Psoas muscle (tissue), 7 donors: ENCODE measurements at regions not wholly inside any gene's neighbourhood (a gene's known extent, or its start where the extent isn't known, plus 50 kb on each side); places are given as distances from the start of the nearest gene placed in this dataset.

Source experiments
- ATAC-seq, 4 donors: fragments of 200-7000 bp; cut with Tn5 transposase; one replicate each; pipeline ENCODE4 v1.9.1; 2020; ENCODE audit warnings: moderate library complexity in 3 of 4, mild to moderate bottlenecking in 2 of 4
- DNase-seq, 2 donors: peaks; one replicate each; pipeline ENCODE4 v3.0.0-alpha.2; 2020
- H3K27ac ChIP-seq: fragments of 200-600 bp; one replicate; pipeline ENCODE4 v1.8.0; 2022
- H3K27me3 ChIP-seq, 3 donors: fragments of 200-600 bp in 1 of 3; one replicate each; pipeline versions ENCODE4 v1.6.1 to v1.8.0; 2013 to 2022; ENCODE audit warnings: low read length in 2 of 3, mild to moderate bottlenecking in 2 of 3, moderate library complexity in 1 of 3; ENCODE audit not compliant: insufficient read depth in 3 of 3
- H3K36me3 ChIP-seq, 2 donors: fragments of 200-600 bp in 1 of 2; one replicate each; pipeline versions ENCODE4 v1.6.1 to v1.8.0; 2013 to 2022; ENCODE audit warnings: low read depth in 1 of 2, mild to moderate bottlenecking in 1 of 2, moderate library complexity in 1 of 2; ENCODE audit not compliant: insufficient read depth in 1 of 2
- H3K4me1 ChIP-seq: fragments of 200-600 bp; one replicate; pipeline ENCODE4 v1.8.0; 2022
- H3K4me3 ChIP-seq: fragments of 200-600 bp; one replicate; pipeline ENCODE4 v1.8.0; 2022; ENCODE audit warnings: mild to moderate bottlenecking
- H3K9me3 ChIP-seq: fragments of 200-600 bp; one replicate; pipeline ENCODE4 v1.8.0; 2022
- WGBS, 3 donors: extraction: QIAGEN DNeasy Blood & Tissue Kit; methylation state at CpG; one replicate each; pipeline versions ENCODE4 v1.1.6 to v1.1.7; 2013; 5-methylcytosine and 5-hydroxymethylcytosine counted together
- intact Hi-C, 2 donors: fragments of 100-400 bp; cut with DNase I; formaldehyde crosslinking; loops; one replicate each; pipeline versions ENCODE4 v1.11.0 to v1.14.2; 2022
- TF ChIP-seq, protein P1 (sequence below): fragments of 200-600 bp; IDR thresholded peaks from one replicate; pipeline ENCODE4 v1.8.0; 2022; ENCODE audit warnings: antibody characterized with exemption
- donor health status: healthy with polysubstance abuse.
- donor health status: DM: no; HTN: no; CAD: no; lungs with moderate emphysema.
- donor health status: Bipolar disorder and iron deficiency.
- donor health status: healthy.
- donor health status: DM: yes; HTN: yes; CAD: no.
- donor health status: DM: no; HTN: no; CAD: no.
- donor health status: DM: yes; HTN: yes; CAD: no.

DNA sequence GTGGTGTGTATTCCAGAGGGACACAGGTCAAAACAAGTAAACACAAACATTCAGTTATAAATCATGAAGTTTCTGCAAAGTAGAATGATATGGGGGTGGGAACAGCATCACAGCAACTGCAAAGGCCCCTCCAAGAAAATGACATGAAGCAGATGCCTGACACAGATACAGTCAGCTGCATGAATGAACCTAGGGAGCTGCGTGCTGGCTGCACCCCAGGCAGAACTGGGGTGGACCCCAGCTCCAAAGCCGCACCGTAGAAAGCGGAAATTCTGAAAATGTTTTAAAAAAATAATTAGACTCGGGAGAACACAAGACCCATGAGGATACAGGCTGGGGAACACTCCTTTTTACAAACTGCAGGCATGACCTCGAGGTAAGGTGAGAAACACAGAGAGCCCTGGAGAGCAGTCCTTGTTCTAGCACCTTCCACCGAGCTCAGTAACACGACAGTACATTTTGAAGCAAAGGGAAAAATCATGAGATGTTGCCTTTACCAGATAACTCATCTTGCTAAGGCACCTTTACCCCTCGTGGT lies 323.8 kb downstream of the SOX9 start:
- H3K27ac ChIP-seq, result no peak overlapping the region
- 74 to 82% (median 76%) methylated on average over 9 of the region's 9 CpGs for WGBS, 3 donors
- H3K36me3 ChIP-seq, result no peaks in the 10 kb centered on the region
- TF ChIP-seq, protein P1, sequence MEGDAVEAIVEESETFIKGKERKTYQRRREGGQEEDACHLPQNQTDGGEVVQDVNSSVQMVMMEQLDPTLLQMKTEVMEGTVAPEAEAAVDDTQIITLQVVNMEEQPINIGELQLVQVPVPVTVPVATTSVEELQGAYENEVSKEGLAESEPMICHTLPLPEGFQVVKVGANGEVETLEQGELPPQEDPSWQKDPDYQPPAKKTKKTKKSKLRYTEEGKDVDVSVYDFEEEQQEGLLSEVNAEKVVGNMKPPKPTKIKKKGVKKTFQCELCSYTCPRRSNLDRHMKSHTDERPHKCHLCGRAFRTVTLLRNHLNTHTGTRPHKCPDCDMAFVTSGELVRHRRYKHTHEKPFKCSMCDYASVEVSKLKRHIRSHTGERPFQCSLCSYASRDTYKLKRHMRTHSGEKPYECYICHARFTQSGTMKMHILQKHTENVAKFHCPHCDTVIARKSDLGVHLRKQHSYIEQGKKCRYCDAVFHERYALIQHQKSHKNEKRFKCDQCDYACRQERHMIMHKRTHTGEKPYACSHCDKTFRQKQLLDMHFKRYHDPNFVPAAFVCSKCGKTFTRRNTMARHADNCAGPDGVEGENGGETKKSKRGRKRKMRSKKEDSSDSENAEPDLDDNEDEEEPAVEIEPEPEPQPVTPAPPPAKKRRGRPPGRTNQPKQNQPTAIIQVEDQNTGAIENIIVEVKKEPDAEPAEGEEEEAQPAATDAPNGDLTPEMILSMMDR, result no peak
- no peak overlapping the region for H3K4me3 ChIP-seq
- no peak for ATAC-seq
- DNase-seq, result no peak
- H3K9me3 ChIP-seq, result no peaks in the 10 kb centered on the region
- H3K4me1 ChIP-seq, result no peaks in the 10 kb centered on the region
- intact Hi-C loops, result no loop called here
- H3K27me3 ChIP-seq, result no peaks in the 10 kb centered on the region

DNA sequence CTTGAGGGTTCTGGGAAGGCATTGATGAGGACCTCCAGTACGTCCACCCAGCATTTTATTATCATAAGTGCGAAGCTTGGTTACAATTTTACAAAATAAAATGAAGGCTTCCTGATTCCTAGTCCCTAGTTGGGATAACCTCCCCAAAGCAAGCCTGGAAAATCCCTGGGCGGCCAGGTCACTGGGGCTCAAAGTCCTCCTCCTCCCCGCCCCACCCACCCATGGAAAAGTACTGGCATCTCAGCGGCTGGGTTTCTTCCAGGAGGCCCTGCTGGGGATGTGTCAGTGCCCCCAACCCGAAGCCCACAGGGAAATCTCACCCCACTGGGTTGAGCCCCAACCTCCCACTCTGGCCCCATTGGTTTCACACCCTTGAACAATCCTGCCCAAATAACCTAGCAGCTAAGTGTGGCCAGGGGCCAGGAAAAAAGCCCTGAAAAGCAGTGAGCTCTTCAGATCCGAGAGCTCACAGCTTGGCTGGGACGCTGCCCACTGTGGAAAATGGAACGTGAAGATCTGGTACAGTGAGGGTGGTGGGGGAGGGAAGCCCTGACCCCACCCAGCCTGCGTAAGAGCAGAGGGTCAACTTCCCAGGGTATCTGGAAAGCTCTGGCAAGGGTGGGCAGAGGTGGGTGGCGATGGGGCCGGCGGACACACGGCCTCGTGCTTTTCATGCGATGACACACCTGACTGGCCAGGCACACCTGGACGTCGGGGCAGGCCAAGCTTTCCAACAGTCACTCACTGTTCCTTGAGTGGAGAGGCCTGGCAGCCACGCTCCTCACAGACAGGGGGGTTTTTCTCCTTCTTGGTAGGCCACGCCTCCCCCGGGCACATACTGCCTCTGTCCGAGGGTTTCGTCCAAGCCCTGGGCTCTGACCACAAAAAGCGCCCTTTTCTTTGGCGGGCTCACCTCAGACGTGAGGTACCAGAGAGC lies 324.5 kb downstream of the SOX9 start:
- H3K27ac ChIP-seq, result no peak overlapping the region
- H3K27me3 ChIP-seq, result no peaks in the 10 kb centered on the region
- TF ChIP-seq, protein P1, result no peak
- ATAC-seq (no peak), DNase-seq (no peak)
- no peaks in the 10 kb centered on the region for H3K9me3 ChIP-seq
- H3K4me3 ChIP-seq, result no peak overlapping the region
- intact Hi-C loops, result no loop called here
- H3K36me3 ChIP-seq, result no peaks in the 10 kb centered on the region
- WGBS, 3 donors, result 89 to 92% (median 90%) methylated on average over 26 of the region's 26 CpGs
- no peaks in the 10 kb centered on the region for H3K4me1 ChIP-seq

DNA sequence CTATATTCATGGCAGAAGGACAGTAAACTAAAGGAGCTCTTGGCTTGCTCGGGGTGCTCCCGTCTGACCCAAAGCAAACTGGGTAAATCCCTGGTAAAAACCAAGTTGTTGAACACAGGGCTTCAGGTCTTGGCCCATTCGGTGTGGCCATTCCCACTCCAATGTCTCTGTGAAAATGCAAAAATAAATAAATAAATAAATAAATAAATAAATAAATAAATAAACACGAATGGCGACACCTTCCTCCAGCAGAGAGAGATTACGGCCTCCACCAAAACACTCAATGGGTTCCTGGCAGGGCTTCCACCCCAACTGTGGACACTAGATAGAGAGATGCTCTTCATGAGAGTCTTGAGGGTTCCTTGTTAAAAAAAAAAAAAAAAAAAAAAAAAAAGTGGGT lies 325.3 kb downstream of the SOX9 start:
- DNase-seq, result no peak
- TF ChIP-seq, protein P1, result no peak
- H3K4me1 ChIP-seq, result no peaks in the 10 kb centered on the region
- H3K9me3 ChIP-seq, result no peaks in the 10 kb centered on the region
- intact Hi-C loops, result no loop called here
- no peak for ATAC-seq
- H3K36me3 ChIP-seq, result no peaks in the 10 kb centered on the region
- H3K27ac ChIP-seq, result no peak overlapping the region
- no peak overlapping the region for H3K4me3 ChIP-seq
- no peaks in the 10 kb centered on the region for H3K27me3 ChIP-seq
- WGBS, 3 donors, result 90 to 97% (median 94%) methylated on average over 6 of the region's 6 CpGs

DNA sequence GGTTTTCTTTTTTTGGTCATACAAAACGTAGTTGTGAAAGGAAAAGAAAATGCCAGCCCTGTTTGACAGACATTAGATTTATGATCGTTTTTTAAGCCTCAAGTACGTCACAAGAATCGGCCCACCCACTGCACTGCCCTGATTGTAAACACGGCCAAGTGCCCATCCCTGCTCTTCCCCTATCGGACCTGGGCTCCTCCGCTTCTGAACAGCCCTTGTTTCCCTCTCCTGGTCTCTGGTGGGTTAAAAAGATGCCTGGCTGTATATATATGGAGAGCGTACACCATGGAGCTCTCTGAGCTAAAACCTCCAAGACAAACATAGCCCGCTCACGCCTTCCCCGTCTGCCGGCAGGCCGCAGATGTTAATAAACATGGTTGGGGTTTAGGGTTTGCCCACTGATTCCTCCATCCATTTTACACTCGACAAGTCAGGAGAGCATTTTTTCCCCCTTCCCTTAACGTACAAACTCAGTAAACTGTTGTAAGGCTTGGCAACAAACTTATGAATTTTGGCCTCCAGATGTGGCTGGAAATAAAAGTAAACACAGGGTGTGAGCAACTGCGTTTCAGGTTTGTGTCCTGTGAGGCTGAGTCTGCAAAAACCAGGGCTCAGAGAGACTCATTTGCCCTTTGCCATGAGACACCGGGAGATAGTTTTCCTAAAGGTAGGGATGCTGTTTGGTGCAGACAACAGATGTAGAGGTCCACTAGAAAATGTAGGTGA lies 325.9 kb downstream of the SOX9 start:
- Histone ChIP-seq H3K27ac (no peak overlapping the region), H3K9me3 (no peaks in the 10 kb centered on the region), H3K4me3 (no peak overlapping the region), H3K27me3 (no peaks in the 10 kb centered on the region), H3K36me3 (no peaks in the 10 kb centered on the region), H3K4me1 (no peaks in the 10 kb centered on the region)
- 81 to 86% (median 83%) methylated on average over 17 of the region's 17 CpGs for WGBS, 3 donors
- ATAC-seq (no peak), DNase-seq (no peak)
- TF ChIP-seq, protein P1, result no peak
- intact Hi-C loops, result no loop called here
